Nephron (organoid): ENCODE measurements at regions not wholly inside any gene's neighbourhood (a gene's known extent, or its start where the extent isn't known, plus 50 kb on each side); places are given as distances from the start of the nearest gene placed in this dataset.
A peak's percentile ranks its signal among the peaks of the same experiment; 100 is the strongest.

Experiments used
- H3K27ac Mint-ChIP-seq, 3 experiments: 2 replicates each; pipeline ENCODE4 v1.8.0; 2020; ENCODE audit warnings: mixed read lengths in 3 of 3, mild to moderate bottlenecking in 2 of 3, moderate library complexity in 1 of 3
- H3K27me3 Mint-ChIP-seq: 2 replicates; pipeline ENCODE4 v1.8.0; 2021; ENCODE audit warnings: low read depth, mild to moderate bottlenecking, moderate library complexity, mixed read lengths
- H3K36me3 Mint-ChIP-seq: 2 replicates; pipeline ENCODE4 v1.8.0; 2020; ENCODE audit warnings: low read depth, mixed read lengths
- H3K4me1 Mint-ChIP-seq: 2 replicates; pipeline ENCODE4 v1.8.0; 2020; ENCODE audit warnings: mixed read lengths
- H3K4me3 Mint-ChIP-seq, 3 experiments: 2 replicates each; pipeline ENCODE4 v1.8.0; 2020; ENCODE audit warnings: mild to moderate bottlenecking in 3 of 3, mixed read lengths in 3 of 3, moderate library complexity in 2 of 3
- H3K9me3 Mint-ChIP-seq: 2 replicates; pipeline ENCODE4 v1.8.0; 2020; ENCODE audit warnings: mixed read lengths
- TF ChIP-seq, protein P1 (sequence below), 3 experiments: fragments of 200-600 bp; sonication (generic); IDR thresholded peaks; one replicate each; pipeline ENCODE4 v1.5.0; 2021; ENCODE audit warnings: antibody characterized with exemption in 3 of 3; ENCODE audit not compliant: unreplicated experiment in 3 of 3

DNA sequence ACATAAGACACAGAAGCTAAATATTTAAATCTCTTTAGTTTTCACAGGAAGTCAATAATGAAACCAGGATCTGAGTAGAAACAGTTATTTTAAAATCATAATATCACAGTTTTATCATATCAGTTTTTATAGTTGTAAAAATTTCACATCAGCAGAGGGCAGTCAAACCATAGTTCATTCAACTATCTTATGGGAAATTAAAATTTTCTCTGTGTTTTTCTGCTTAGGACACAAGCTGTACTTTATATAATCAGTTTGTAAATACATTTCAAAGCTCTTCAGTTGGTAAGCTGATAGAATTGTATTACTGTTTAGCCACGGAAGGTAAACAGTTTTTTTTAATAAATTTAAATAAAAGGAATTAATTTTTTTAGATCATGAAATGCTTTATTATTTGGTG is 204.8 kb upstream of the NUDT6 start:
- Mint-ChIP-seq H3K4me3 (no peak overlapping the region), H3K36me3 (no peaks in the 10 kb centered on the region), H3K9me3 (no peaks in the 10 kb centered on the region), H3K27me3 (no peaks in the 10 kb centered on the region), H3K4me1 (peaks cover 23% of the 10 kb centered on the region), H3K27ac (peak overlapping the region in 2 of 3 experiments; percentile 65 to 74)
- TF ChIP-seq, protein P1, sequence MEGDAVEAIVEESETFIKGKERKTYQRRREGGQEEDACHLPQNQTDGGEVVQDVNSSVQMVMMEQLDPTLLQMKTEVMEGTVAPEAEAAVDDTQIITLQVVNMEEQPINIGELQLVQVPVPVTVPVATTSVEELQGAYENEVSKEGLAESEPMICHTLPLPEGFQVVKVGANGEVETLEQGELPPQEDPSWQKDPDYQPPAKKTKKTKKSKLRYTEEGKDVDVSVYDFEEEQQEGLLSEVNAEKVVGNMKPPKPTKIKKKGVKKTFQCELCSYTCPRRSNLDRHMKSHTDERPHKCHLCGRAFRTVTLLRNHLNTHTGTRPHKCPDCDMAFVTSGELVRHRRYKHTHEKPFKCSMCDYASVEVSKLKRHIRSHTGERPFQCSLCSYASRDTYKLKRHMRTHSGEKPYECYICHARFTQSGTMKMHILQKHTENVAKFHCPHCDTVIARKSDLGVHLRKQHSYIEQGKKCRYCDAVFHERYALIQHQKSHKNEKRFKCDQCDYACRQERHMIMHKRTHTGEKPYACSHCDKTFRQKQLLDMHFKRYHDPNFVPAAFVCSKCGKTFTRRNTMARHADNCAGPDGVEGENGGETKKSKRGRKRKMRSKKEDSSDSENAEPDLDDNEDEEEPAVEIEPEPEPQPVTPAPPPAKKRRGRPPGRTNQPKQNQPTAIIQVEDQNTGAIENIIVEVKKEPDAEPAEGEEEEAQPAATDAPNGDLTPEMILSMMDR (IDR thresholded peaks at IDR 0.05; ENCODE audit: unreplicated experiment in 3 of 3) = peak; percentile 41 to 55 (median 48)

DNA sequence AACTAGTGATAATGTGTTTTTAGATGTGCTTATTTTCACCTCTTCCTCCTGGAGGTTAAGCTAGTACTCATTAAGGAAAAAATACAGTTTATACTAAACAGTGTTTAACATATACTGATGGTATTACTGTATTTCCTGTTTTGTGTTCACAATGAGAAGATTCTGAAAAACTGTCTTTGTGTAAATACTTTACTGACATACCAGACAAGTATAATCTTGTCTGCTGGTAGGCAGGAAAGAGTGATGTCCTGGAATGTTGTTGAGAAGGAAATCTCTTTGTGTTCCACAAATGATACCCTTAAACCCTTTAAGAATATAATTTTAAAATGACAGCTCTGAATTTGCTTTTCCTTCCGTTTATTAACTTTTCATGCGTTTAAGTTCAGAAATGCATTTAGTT is 205.5 kb upstream of the NUDT6 start:
- Mint-ChIP-seq H3K36me3 (no peaks in the 10 kb centered on the region), H3K4me1 (peaks cover 23% of the 10 kb centered on the region), H3K27me3 (no peaks in the 10 kb centered on the region), H3K9me3 (no peaks in the 10 kb centered on the region), H3K4me3 (peak overlapping the region in 1 of 3 experiments; percentile 23), H3K27ac (peak overlapping the region; percentile 28 to 89 (median 74))
- TF ChIP-seq, protein P1 (IDR thresholded peaks at IDR 0.05; ENCODE audit: unreplicated experiment in 3 of 3) = no peak

DNA sequence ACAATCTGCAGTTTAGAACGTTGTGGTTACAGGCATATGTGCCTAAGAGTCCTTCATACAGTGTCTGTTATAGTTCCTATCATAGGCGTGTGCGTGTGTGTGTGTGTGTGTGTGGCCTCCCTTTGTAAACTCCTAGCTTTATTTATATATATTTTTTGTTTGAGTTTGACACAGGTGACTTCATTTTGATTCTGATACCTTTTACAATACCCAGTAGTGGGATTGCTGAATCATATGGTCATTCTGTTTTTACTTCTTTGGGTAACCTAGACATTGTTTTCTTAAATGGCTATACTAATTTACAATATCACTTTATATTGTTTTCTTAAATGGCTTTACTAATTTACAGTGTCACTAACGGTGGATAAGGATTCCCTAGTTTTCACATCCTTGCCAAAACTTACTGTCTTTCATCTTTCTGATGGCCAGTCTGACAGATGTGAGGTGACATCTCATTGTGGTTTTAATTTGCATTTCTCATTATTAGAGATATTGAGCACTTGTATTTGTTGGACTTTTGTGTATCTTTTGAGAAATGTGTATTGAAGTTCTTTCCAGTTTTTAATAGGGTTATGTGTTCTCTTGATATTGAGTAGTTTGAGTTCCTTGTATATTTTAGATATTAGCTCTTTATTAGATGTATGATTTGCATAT is 211.1 kb upstream of the NUDT6 start:
- Mint-ChIP-seq H3K27ac (no peak overlapping the region), H3K9me3 (peaks cover 3% of the 10 kb centered on the region)

DNA sequence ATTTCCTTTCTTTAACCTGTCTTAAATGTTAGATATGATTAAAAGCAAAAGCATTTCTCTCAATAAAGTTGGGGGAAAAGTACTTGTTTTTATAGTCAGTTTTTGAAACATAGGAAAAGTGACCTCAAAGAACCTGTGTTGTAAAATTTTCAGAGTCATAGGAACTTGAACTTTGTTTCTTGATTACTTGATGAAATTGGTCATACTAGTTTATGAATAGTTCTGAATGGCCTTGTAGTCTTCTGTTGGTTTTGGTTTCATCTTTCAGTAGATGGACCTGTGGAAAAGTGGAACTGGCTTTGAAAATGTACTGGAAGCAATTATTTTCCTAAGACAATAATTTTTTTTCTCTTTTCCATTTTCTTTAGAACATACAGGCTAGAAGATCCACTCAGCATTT is 222.2 kb upstream of the NUDT6 start:
- TF ChIP-seq, protein P1 (IDR thresholded peaks at IDR 0.05; ENCODE audit: unreplicated experiment in 3 of 3) = no peak
- no peaks in the 10 kb centered on the region for H3K9me3 Mint-ChIP-seq
- no peaks in the 10 kb centered on the region for H3K27me3 Mint-ChIP-seq
- H3K36me3 Mint-ChIP-seq = peaks cover 4% of the 10 kb centered on the region
- no peak overlapping the region for H3K27ac Mint-ChIP-seq
- peaks cover 7% of the 10 kb centered on the region for H3K4me1 Mint-ChIP-seq
- H3K4me3 Mint-ChIP-seq = no peak overlapping the region

More for the DNA sequence above, 211.1 kb upstream of the NUDT6 start:
- no peaks in the 10 kb centered on the region for H3K27me3 Mint-ChIP-seq
- peaks cover 3% of the 10 kb centered on the region for H3K36me3 Mint-ChIP-seq
- peaks cover 8% of the 10 kb centered on the region for H3K4me1 Mint-ChIP-seq
- no peak overlapping the region for H3K4me3 Mint-ChIP-seq
- TF ChIP-seq, protein P1 (IDR thresholded peaks at IDR 0.05; ENCODE audit: unreplicated experiment in 3 of 3) = no peak

DNA sequence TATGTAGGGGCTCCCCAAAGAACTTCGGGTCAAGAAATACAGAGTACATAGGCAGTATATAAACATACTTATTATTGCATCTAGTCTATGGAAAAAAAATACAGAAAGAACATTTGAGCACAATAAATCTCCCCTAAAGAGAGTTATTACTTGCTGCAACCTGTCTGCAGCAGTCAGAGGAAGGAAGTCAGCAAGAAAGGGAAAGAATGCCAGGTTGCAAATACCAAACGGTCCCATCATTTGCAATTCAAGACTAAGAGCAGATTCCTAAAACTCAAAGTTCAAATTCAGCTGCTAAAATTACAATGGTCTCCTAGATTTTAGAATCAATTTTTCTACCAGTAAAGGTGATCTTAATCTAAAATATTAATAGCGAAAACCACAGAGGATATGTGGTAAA is 236.2 kb upstream of the NUDT6 start:
- TF ChIP-seq, protein P1 (IDR thresholded peaks at IDR 0.05; ENCODE audit: unreplicated experiment in 3 of 3) = no peak
- H3K9me3 Mint-ChIP-seq = no peaks in the 10 kb centered on the region
- H3K27me3 Mint-ChIP-seq = no peaks in the 10 kb centered on the region
- H3K27ac Mint-ChIP-seq = no peak overlapping the region
- no peak overlapping the region for H3K4me3 Mint-ChIP-seq
- no peaks in the 10 kb centered on the region for H3K36me3 Mint-ChIP-seq
- H3K4me1 Mint-ChIP-seq = peaks cover 16% of the 10 kb centered on the region

DNA sequence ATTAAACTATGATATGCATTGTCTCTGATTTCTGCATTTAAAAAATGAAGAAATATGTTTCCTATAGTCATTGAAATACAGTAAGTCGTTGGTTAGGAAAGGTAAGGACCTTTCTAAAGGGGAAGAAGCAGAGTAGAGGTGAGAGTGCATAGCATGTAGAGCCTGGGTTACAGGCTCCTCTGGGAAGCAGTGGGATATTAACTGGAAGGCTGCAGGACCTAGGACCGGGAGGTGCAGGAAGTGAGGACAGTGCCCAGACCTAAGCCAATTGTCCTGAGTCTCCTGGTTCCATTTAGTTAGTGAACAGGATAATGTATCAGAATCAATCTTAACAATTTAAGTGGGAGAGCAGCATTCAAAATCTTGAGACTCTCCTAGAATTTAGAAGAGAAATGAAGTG is 237.1 kb upstream of the NUDT6 start:
- H3K36me3 Mint-ChIP-seq = no peaks in the 10 kb centered on the region
- peaks cover 16% of the 10 kb centered on the region for H3K4me1 Mint-ChIP-seq
- H3K27me3 Mint-ChIP-seq = no peaks in the 10 kb centered on the region
- H3K4me3 Mint-ChIP-seq = no peak overlapping the region
- peak overlapping the region in 2 of 3 experiments; percentile 45 to 69 for H3K27ac Mint-ChIP-seq
- no peaks in the 10 kb centered on the region for H3K9me3 Mint-ChIP-seq
- TF ChIP-seq, protein P1 (IDR thresholded peaks at IDR 0.05; ENCODE audit: unreplicated experiment in 3 of 3) = no peak
